H4 (cell line): ENCODE measurements at regions not wholly inside any gene's neighbourhood (a gene's known extent, or its start where the extent isn't known, plus 50 kb on each side); places are given as distances from the start of the nearest gene placed in this dataset.

Experiments used
- DNase-seq: peaks from one replicate; pipeline ENCODE4 v3.0.0-alpha.2; 2015; ENCODE audit warnings: low spot score

DNA sequence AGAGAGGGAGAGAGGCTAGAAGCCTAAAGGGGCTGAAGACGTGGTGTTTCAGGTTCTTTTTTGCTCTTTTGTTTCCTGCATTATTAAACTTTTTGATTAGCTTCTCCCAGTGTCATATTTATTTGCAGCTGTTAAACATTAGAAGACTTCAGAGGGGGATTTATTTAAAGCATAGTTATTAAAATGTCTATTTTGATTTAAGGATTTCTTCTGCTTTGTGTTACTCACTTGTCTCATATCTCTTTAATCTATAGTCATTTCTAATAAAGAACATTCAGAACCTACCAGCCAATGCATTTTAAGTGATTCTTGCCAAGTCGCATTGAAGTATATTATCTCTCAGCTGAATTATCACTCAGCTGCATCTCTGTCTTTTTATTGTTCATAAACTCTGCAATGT, 152.0 kb upstream of the DYRK2 start:
- no peak for DNase-seq

DNA sequence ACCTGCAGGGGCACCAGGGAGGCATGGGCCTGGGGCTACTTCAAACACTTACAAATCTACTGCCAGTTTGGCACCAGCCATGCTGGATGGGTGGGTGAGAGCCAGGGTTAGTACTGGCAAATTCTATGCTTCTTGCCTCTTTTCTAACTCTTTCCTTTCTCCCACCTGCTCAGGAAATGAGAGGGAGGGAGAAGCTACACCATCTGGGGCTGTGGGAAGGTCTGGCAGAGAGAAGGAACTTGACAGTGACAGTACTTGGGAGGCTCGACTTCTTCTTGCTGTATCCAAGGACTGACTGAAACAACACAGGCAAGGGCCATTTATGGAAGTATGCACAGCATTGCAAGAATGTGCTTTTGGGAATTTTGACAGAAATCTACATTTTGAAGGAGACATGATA, 149.6 kb upstream of the DYRK2 start:
- DNase-seq, result no peak

DNA sequence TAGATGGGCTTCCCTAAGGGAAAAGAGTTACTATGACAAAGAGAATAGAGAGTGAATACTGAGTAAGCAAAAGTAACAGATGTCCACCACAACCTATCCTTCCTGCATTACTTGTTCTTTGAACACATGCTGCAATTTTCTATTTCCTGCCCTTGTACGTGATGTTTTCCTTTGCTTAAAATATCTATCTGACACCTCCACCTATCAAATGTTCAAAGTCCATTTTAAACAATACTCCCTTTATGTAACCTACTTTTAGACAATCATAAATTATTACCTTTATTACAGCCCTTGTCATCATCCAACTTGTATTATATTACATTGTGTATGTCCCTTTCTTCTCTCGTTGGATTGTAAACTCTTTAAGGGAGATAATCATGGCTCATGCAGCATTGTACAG, 147.2 kb upstream of the DYRK2 start:
- DNase-seq, result no peak

DNA sequence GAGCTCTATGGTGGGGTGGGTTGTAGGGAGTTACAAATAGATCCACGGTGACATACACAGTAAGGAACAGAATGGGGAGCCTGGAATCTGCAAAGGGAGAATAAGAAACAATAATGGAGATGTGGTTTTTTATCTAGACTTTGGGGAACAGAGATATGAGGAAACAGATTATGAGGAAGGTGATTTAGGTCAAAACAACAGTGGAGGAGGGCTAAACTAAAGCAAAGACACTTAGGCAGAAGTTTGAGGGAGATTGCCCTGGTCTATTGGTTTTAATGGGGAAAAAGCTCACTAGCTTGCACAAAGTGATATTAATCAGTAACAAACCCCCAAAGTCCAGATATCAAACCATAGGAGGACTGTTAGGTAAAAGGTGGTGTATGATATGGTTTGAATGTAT, 144.5 kb upstream of the DYRK2 start:
- DNase-seq, result no peak

DNA sequence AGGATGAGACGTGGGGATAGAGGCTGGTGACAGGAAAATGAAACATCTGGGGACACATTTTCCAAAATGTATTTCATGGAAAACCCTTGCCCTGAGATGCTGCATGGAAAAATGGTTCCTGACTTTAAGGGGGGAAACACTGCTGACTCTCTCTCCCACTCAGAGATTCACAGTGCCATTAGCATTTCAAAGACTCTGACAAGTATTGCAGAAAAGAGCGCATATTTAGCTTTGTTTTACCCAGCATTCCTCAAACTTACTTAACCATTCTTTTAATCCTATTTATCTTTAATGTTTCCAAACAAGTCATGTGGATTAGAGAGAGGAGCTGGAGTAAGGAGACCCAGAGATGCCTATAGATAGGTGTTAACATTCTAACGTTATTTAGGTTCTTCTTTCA, 141.8 kb upstream of the DYRK2 start:
- no peak for DNase-seq

DNA sequence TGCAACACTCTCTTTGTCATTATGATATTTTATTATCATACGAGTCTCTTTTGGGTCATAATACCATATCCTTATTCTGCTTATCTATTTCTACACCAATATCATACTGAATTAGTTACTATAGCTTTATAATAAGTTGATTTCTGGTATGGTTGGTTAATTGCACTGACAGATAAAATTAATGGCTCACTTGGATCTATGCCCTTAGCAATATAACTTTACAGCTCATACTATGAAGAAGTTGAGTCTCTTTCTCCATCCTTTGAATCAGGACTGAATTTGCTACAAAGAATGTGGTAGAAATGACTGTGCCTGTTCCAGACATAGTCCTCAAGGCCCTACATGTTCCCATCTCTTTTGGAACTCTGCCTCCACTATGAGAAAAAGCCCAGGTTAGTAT, 139.7 kb upstream of the DYRK2 start:
- no peak for DNase-seq

DNA sequence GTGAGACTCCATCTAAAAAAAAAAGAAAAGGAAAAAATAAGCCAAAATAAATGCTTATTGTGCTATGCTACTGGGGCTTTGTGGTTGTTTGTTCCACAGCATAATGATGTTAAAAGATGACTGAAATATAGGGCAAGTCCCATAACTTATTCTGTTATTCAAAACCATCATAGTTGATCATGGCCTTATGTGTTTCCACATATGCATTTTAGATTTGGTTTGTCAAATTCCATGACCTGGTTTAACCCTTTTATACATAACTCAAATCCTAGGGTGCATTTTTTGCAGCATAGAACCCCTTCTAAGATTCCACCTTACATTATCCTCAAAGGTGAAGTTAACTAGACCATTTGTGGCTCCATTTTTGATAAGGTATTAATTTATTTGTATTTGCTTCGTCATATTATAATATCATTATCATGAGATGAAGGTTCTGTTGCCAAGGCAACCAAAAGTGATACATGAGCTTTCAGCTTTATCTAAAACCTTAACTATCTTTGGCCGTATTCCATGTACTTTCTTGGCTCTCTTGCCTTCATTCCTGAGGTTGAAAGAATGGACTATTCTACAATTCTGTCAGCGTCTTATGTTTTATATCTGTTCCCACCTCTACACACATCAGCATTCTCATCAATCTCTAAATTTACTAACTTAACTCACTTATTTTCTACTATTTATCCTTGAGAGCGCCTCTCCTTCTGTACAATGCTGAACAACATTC, 138.7 kb upstream of the DYRK2 start:
- DNase-seq, result no peak

DNA sequence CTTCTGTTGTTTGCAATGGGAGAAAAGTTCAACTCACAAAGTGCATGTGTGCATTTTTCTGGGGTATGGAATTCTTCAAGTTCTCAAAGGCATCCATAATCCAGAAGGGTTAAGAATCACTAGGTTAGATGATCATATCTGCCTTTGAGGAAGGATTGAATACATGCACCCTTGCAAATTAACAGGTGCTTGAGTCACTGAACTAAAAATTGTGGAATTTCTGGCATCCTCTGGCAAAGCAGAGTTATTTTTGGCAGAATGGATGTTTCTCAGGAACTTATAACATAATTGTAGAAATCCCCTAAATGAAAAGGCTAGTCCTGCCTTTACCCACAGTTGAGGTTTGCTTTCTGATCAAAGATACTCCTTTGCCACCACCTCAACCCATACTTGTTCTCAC, 136.5 kb upstream of the DYRK2 start:
- DNase-seq, result no peak

DNA sequence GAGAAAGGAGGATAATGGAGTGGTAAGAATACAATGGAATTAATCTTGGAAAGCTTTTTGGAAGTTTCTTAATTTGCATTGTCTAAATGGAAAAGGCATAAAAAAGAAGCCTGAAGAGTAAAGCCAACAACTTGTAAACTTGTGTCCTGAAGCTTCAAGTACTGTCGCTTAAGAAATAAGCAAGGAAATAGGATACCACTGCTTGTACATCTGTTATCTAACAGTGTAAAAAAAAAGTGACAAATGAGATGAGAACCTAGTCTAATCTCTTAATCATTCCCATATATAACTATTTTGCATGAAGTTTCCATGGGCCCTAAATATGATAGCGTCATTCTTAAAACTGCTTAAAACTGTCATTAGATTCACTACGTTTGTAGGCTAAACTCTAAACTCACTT, 134.0 kb upstream of the DYRK2 start:
- no peak for DNase-seq

DNA sequence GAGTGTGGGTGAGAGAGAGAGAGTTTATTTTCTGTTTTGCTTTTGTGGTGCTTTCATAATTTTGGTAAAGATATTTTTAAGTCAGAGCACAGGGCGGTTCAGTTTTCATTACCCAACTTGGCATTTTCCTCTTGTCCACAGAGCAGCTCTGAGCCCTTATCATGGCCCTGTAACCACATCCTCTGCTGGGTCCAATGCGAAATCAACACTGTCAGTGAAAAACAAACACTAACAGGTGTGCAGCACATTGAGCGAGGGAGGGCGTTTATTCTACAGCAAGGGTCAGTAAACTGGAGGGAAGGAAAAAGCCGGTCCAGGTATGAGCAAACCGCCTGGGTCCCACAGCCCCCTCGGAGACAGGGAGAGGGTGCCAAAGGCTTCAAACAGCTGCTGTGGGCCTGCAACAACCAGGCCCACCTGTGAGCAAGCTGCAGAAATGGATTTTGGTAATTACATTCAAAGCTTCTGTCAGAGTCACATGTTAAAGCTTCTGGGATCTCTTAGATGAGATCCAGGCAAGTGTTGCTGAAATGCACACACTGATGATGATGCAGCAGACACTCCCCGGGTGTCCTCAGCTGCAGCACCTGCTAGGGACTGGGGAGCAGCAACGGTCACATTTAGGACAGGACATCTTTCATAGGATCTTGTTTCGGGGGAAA, 132.7 kb upstream of the DYRK2 start:
- DNase-seq, result peak; percentile 91

DNA sequence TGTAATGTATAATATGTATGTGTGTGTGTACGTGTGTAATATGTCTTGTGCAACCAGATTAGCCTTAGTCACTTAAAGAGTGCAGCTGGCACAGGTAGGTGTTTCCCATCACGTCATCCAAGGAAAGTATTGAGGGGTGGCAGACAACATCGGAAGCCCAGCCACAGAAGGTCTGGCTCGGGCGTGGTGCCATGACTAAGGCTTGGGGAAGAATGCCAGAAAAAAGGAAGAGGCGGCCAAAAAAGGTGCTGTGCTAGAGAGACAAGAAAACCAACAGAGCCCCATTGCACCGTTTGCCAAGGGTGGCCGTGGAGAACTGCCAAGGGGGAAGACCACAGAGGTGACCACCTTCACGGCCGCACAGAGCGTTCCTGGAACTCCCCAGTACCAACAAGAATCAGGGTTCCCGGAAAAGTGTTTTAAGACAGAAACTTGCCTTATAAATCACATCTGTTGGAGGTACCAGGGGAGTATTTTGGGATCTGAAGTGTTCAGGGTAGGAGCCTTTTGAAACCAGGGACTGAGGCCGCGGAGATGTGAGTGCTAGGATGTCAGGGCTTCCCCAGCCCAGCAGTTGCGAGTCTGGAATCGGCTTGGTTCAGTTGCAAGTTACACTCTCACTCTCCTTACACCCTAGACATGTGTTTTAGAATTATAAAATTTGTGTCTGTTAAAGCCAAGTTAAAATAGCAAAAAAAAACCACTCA, 131.2 kb upstream of the DYRK2 start:
- peak; percentile 88 for DNase-seq

DNA sequence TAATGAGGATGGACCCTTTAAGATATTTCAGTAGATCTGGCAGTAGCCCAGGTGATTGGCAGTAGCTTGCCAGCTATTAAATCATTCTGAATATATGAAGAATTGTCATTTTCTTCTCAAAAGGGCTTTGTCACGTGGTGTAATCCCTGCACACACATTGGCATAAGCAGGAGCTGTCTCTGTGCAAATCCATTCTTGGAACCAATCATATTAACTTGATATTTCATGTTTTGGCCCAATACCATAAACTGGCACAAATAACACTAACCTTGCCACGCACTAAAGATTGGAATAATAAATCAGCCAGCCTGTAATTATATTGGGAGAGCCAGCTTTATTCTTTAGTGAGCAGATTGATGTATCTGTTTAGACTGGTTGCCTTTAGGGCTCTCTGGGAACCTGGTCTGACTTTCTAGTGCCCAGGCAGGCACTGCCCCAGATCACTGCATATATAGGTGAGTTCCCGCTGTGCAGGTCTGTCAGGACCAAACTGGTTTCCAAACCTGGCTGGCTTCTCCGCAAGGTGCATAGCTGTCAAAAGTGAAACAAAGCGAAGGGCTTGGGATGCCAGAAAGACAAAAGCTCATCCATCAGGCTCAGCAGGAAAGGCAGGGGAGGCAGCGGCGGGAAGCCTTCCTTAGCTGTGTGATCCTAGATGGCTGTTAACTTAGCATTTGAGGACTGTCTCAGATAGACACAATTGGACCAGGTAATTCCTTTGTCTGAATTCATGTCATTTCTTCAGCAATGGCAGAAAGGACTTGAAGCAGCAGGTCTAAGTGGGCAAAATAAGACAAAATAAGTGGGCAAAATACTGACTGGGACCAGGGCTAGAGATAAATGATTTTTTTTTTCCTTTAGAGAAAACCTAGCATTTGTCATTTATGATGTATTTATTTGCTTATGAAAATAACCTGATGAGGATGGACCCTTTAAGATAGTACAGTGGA, 128.8 kb upstream of the DYRK2 start:
- no peak for DNase-seq

DNA sequence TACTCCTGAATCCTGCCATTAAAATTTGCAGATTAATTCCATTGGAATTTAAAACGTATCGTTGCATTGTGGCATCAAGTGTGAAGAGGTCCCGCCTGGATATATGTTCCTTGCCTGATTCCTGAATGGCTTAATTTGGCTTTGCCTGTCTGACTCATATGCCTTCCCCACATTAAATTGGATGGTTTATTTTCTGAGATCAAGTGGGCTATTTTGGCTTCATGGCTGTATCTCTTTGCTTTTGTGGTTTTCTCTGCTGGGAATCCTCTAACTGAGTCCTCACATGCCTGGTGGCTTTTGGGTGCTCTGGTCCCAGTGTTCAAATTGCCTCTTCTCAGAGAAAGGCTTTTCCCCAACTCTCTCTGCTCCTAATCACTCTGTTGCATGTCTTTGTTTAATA, 127.9 kb upstream of the DYRK2 start:
- peak; percentile 34 for DNase-seq

DNA sequence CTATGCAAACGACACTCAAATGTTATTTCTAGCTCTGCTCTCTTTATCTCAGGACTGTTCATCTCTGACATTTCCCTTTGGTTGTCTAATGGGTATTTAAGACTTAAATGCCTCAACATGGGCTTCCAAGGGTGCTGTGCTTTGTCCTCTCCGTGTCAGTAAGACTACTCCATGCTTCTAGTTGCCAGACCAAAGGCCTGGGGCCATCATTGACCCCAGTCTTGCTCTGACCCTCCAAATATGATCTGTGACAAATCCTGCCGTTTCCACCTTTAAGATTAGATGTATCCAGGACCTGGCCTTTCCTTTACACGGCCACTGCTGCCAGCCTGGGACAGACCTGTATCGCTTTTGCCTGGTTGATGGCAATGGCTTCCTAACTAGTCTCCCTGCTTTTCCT, 126.3 kb upstream of the DYRK2 start:
- no peak for DNase-seq

DNA sequence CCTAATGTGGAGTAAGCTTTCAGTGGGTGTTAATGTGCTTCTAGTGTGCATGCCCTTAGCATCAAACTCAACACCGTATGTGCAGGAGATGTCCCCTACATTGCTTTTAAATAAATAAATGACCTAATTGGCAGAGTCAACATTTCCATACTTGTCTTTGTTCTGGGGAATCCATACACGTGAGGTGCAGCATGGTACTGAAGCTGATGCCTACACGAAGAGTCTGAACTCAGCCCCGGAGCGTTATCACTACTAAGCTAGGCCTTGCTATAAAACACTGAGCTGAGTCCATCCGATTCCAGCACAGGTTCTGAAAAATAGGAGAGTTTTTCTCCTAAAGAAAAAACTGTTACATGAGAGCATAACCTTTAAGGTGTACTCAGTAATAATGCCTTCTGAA, 125.0 kb upstream of the DYRK2 start:
- DNase-seq, result no peak

DNA sequence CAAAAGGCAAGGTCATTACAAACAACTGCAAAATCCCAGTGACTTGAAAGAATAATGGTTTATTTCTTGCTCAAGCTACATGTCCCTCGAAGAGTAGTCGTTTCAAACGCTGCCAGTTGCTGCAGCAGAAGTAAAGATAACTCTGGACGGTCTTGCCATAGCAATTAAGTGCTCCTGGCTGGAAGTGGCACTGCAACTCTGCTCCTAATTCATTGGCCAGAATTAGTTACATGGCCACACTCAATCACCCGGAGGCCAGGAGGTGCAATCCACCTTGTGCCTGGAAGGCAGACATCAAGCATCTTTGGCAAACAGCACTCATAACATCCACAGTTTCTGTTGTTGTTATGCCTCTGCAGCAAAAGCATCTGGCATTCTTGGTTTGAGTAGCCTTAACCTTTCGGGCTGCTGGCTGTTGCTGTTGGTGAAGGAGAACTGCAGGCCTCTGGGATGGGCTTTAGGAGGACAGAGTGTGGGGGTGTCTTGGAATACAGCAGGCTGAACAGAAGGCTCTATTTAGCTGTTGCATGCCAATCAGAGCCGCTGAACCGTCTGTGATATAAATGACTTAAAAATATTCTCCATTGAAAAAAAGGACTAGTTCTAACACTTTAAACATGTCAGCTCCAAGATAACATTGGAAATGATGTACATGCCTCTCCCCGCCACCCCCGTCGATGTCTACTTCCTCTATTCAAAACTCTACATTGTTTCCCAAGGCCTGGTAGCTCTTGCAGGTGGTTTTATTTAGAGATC, 123.5 kb upstream of the DYRK2 start:
- no peak for DNase-seq

DNA sequence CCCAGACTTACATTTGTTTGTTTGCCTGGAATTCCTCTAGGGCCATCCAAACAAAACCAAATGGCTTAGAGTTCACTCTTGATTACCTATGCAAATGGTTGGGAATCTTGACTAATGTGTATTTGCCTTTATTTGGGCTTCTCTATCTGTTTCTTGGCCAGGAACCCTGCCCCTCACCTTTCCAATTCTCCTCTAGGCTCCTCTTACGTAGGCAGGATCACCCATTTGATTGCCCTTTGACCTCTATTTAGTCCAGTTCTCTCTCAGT, 123.0 kb upstream of the DYRK2 start:
- no peak for DNase-seq

DNA sequence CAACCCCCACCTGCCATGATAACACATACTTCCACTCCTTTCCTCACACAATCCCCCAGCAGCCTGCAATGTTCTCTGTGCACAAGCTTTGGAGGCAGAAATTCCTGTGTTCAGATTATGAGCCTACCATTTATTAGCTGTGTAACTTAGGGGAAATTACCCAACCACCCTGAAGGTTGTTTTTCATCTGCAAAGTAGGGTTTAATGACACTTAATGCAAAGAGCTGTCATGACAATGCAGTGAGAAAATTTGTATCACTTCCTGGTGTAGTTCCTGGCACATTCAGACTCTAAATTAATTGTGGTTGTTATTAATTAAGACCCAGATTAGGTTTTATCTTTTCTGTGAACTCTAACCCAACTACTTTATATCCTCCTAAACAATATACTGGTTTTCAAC, 122.4 kb upstream of the DYRK2 start:
- no peak for DNase-seq

DNA sequence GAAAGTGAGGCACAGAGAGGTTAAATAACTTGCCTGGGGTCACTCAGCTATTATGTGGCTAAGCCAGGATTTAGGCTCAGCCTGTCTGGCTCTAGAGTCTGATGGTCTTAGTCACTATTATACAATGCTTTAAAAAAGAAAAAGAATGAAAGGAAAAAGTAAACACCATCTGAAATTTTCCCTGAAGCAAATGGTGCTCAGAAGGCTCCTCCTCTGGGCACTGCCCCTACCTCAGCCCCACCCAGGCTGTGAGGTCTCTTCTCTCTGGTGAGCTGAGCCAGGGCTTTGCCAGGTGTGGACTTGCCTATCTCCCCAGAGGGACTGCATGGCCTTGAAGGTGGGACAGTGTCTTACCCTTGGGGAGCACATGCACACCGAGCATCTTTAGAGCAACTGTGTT, 117.5 kb upstream of the DYRK2 start:
- DNase-seq, result peak; percentile 25

DNA sequence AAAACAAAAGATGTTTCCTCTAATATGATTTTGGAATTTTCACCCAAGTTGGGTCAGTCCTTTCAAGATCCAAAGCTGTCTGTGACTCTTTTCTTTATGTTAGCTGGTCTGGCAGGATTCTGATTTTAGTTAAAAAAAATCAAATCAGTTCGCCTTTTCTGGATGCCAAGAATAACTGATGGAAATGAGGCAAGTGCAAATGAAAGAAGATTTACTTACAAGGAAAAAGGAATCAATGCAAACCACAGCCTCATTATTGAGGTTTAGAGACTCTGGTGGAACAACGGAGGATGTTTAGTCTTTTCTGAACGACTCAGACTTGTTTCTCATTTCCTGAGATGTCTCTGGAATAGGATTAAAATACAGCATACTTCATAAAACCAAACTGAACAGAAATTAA, 117.0 kb upstream of the DYRK2 start:
- no peak for DNase-seq

DNA sequence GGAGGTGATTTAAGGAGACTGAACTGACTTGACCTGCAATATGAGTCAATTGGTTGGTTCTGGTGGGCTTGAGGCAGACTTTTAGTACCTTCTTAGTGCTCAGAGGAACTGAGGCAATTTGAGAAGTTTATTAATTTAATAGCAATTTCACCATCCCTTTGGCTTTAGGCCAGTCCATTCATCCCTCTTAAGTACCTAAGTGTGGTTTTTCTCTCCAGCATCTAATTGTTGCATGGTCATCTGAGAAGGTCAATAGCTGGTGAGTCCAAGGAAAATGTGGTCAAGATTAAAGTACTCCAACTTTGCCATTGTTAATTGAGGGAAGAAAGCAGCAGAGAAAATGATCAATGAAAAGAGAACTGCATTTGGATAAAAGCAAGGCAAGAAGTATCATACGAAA, 115.4 kb upstream of the DYRK2 start:
- no peak for DNase-seq

DNA sequence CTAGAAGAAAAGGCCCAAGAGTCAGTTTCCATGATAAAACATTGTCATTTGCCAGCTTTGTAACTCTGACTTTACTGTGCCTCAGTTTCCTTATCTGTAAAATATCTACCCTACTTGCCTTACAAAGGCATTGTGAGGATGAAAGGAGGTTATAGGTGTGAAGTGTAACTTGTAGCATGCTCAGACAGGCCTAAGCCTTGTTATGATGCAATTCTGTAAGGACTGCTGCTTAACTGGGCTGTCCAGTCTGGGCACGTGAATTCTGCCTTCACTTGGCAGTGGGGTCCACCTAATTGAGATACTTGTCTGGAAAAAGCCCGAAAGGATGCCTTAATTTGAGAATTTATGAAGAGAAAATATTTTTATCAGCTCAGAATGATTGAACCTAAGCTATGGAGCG, 114.5 kb upstream of the DYRK2 start:
- DNase-seq, result no peak
